ENCODE measurements at regions not wholly inside any gene's neighbourhood (a gene's known extent, or its start where the extent isn't known, plus 50 kb on each side); places are given as distances from the start of the nearest gene placed in this dataset.

GRCh38 chr4:157664726-157665125 is 444.2 kb downstream of the GRIA2 start:
- TF ChIP-seq EGR1 (IDR thresholded peaks at IDR 0.05) (no peak), TAF1 (IDR thresholded peaks at IDR 0.05; ENCODE audit: low read depth) (no peak), REST (IDR thresholded peaks at IDR 0.05; ENCODE audit: low read depth) (no peak), CREB1 (IDR thresholded peaks at IDR 0.05; ENCODE audit: low read depth) (no peak), MAX (IDR thresholded peaks at IDR 0.05) (no peak), ZBTB7A (IDR thresholded peaks at IDR 0.05; ENCODE audit: low read depth) (no peak), RAD21 (IDR thresholded peaks at IDR 0.05; ENCODE audit: low read depth) (no peak), YY1 (IDR thresholded peaks at IDR 0.05; ENCODE audit: low read depth) (no peak), TCF12 (IDR thresholded peaks at IDR 0.05; ENCODE audit: low read depth) (no peak), EP300 (IDR thresholded peaks at IDR 0.05; ENCODE audit: borderline replicate concordance) (no peak), CEBPB (IDR thresholded peaks at IDR 0.05) (no peak), FOXM1 (IDR thresholded peaks at IDR 0.05; ENCODE audit: borderline replicate concordance, low read depth) (no peak), NFIC (IDR thresholded peaks at IDR 0.05) (no peak), TEAD4 (IDR thresholded peaks at IDR 0.05) (no peak)
- TF ChIP-seq, protein P1, sequence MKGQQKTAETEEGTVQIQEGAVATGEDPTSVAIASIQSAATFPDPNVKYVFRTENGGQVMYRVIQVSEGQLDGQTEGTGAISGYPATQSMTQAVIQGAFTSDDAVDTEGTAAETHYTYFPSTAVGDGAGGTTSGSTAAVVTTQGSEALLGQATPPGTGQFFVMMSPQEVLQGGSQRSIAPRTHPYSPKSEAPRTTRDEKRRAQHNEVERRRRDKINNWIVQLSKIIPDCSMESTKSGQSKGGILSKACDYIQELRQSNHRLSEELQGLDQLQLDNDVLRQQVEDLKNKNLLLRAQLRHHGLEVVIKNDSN (IDR thresholded peaks at IDR 0.05) = no peak

- TF ChIP-seq TEAD4 (IDR thresholded peaks at IDR 0.05) (no peak), REST (IDR thresholded peaks at IDR 0.05; ENCODE audit: low read depth) (no peak), MAX (IDR thresholded peaks at IDR 0.05) (no peak), FOXM1 (IDR thresholded peaks at IDR 0.05; ENCODE audit: borderline replicate concordance, low read depth) (no peak), EGR1 (IDR thresholded peaks at IDR 0.05) (no peak), RAD21 (IDR thresholded peaks at IDR 0.05; ENCODE audit: low read depth) (no peak), TCF12 (IDR thresholded peaks at IDR 0.05; ENCODE audit: low read depth) (no peak), TAF1 (IDR thresholded peaks at IDR 0.05; ENCODE audit: low read depth) (no peak), NFIC (IDR thresholded peaks at IDR 0.05) (no peak)
- TF ChIP-seq, protein P1 (IDR thresholded peaks at IDR 0.05) = no peak
These were observed 434.7 kb downstream of the GRIA2 start for GRCh38 chr4:157655096-157655809.

GRCh38 chr4:157643257-157643656 is 422.7 kb downstream of the GRIA2 start:
- TF ChIP-seq REST (IDR thresholded peaks at IDR 0.05; ENCODE audit: low read depth) = no peak
- TF ChIP-seq TAF1 (IDR thresholded peaks at IDR 0.05; ENCODE audit: low read depth) = no peak
- no peak for TF ChIP-seq FOXM1 (IDR thresholded peaks at IDR 0.05; ENCODE audit: borderline replicate concordance, low read depth)
- no peak for TF ChIP-seq EP300 (IDR thresholded peaks at IDR 0.05; ENCODE audit: borderline replicate concordance)
- TF ChIP-seq CREB1 (IDR thresholded peaks at IDR 0.05; ENCODE audit: low read depth) = no peak
- TF ChIP-seq, protein P1 (IDR thresholded peaks at IDR 0.05) = no peak
- TF ChIP-seq CEBPB (IDR thresholded peaks at IDR 0.05) = no peak
- no peak for TF ChIP-seq EGR1 (IDR thresholded peaks at IDR 0.05)
- no peak for TF ChIP-seq MAX (IDR thresholded peaks at IDR 0.05)

DNA sequence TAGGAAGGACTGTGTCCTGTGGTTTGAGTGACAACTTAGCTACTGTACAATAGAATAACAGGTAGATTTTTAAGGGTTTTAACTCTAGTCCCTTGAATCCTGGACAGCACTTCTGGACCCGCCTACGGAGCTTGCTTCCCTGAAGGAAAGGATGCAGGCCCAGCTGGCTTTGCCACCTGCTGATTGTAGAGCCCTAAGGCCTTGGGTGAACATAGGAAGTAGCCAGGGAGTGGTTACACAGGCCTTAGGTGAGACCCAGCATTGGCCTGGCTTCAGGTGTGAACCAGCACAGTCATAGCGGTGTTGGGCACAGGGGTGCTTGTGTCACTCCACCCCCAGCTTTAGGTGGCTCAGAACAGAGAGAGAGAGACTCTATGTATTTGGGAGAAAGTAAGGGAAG is 413.5 kb downstream of the GRIA2 start:
- no peak for TF ChIP-seq REST (IDR thresholded peaks at IDR 0.05; ENCODE audit: low read depth)
- TF ChIP-seq, protein P1 (IDR thresholded peaks at IDR 0.05) = no peak
- TF ChIP-seq EGR1 (IDR thresholded peaks at IDR 0.05) = no peak
- TF ChIP-seq TCF12 (IDR thresholded peaks at IDR 0.05; ENCODE audit: low read depth) = no peak
- TF ChIP-seq RAD21 (IDR thresholded peaks at IDR 0.05; ENCODE audit: low read depth) = no peak
- no peak for TF ChIP-seq ZBTB7A (IDR thresholded peaks at IDR 0.05; ENCODE audit: low read depth)
- no peak for TF ChIP-seq CREB1 (IDR thresholded peaks at IDR 0.05; ENCODE audit: low read depth)
- TF ChIP-seq FOXM1 (IDR thresholded peaks at IDR 0.05; ENCODE audit: borderline replicate concordance, low read depth) = no peak
- no peak for TF ChIP-seq YY1 (IDR thresholded peaks at IDR 0.05; ENCODE audit: low read depth)
- no peak for TF ChIP-seq MAX (IDR thresholded peaks at IDR 0.05)
- TF ChIP-seq TEAD4 (IDR thresholded peaks at IDR 0.05) = no peak
- TF ChIP-seq NFIC (IDR thresholded peaks at IDR 0.05) = no peak
- no peak for TF ChIP-seq EP300 (IDR thresholded peaks at IDR 0.05; ENCODE audit: borderline replicate concordance)

Data from Ishikawa (cell line).